A549 (cell line): ENCODE measurements at regions not wholly inside any gene's neighbourhood (a gene's known extent, or its start where the extent isn't known, plus 50 kb on each side); places are given as distances from the start of the nearest gene placed in this dataset.

ENCODE experiments used
- BHLHE40 ChIP-seq: IDR thresholded peaks from 2 replicates; pipeline ENCODE4 v1.6.1; 2012; ENCODE audit warnings: low read depth, low read length, inconsistent platforms
- CHD2 ChIP-seq: fragments of 150-350 bp; IDR thresholded peaks from 2 replicates; pipeline ENCODE4 v1.6.1; 2014; ENCODE audit warnings: low read length; ENCODE audit not compliant: partially characterized antibody
- FOSL2 ChIP-seq, 2 experiments: fragments of 450-650 bp in 1 of 2; fragments of >200 bp in 1 of 2; sonication (Bioruptor Twin) in 1 of 2; formaldehyde crosslinking; IDR thresholded peaks; 2 replicates each; pipeline versions ENCODE4 v1.5.0 to v1.6.1; 2016 to 2020; ENCODE audit warnings: mild to moderate bottlenecking in 1 of 2, moderate library complexity in 1 of 2
- RAD21 ChIP-seq, 2 experiments: fragments of >200 bp in 1 of 2; sonication (Bioruptor Twin) in 1 of 2; formaldehyde crosslinking in 1 of 2; IDR thresholded peaks in 1 of 2; conservative IDR thresholded peaks in 1 of 2; 2 replicates in 1 of 2; 3 replicates in 1 of 2; pipeline ENCODE4 v1.6.1; 2012 to 2018; ENCODE audit warnings: inconsistent platforms in 1 of 2
- RARB ChIP-seq: fragments of 250-450 bp; sonication (Bioruptor Pico); IDR thresholded peaks from 2 replicates; pipeline ENCODE4 v1.8.0; 2021; ENCODE audit warnings: mild to moderate bottlenecking, moderate library complexity
- SMC3 ChIP-seq: fragments of >200 bp; sonication (Bioruptor Twin); formaldehyde crosslinking; IDR thresholded peaks from 3 replicates; pipeline ENCODE4 v1.6.1; 2018; ENCODE audit warnings: inconsistent platforms
- TF ChIP-seq, protein P1 (sequence below): IDR thresholded peaks from 2 replicates; pipeline ENCODE4 v1.6.1; 2012
- TF ChIP-seq, protein P2 (sequence below): IDR thresholded peaks from 2 replicates; pipeline ENCODE4 v1.6.1; 2012
- TF ChIP-seq, protein P3 (sequence below): fragments of >200 bp; sonication (Bioruptor Twin); formaldehyde crosslinking; IDR thresholded peaks from 3 replicates; pipeline ENCODE4 v1.5.1; 2016

DNA sequence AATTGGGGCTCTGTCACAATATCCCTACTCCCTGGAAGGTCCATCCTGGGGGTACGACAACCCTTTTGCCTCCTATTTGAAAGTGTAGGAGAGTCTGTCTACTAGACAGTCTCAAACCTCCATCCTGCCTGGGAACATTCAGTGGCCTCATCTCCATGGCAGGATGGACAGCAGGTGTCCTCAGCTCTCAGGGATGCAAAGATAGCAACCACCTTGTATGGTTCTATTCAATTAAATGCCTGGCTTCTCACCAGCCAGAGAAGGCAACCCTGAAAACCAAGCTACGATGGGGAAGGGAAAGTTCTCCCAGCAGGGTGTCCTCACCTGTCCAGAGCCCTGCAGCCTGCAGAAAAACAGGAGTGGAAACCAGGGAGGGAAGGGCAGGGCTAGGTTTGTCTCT lies 164.9 kb downstream of the MIAT start:
- no peak for TF ChIP-seq CHD2
- TF ChIP-seq, protein P1, sequence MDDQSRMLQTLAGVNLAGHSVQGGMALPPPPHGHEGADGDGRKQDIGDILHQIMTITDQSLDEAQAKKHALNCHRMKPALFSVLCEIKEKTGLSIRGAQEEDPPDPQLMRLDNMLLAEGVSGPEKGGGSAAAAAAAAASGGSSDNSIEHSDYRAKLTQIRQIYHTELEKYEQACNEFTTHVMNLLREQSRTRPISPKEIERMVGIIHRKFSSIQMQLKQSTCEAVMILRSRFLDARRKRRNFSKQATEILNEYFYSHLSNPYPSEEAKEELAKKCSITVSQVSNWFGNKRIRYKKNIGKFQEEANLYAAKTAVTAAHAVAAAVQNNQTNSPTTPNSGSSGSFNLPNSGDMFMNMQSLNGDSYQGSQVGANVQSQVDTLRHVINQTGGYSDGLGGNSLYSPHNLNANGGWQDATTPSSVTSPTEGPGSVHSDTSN, result no peak
- TF ChIP-seq SMC3, result peak; percentile 28; the same call in 1 of the 3 replicates
- TF ChIP-seq, protein P2, sequence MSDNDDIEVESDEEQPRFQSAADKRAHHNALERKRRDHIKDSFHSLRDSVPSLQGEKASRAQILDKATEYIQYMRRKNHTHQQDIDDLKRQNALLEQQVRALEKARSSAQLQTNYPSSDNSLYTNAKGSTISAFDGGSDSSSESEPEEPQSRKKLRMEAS, result no peak
- TF ChIP-seq RARB (CRISPR knock-in tag), result no peak
- TF ChIP-seq, protein P3, sequence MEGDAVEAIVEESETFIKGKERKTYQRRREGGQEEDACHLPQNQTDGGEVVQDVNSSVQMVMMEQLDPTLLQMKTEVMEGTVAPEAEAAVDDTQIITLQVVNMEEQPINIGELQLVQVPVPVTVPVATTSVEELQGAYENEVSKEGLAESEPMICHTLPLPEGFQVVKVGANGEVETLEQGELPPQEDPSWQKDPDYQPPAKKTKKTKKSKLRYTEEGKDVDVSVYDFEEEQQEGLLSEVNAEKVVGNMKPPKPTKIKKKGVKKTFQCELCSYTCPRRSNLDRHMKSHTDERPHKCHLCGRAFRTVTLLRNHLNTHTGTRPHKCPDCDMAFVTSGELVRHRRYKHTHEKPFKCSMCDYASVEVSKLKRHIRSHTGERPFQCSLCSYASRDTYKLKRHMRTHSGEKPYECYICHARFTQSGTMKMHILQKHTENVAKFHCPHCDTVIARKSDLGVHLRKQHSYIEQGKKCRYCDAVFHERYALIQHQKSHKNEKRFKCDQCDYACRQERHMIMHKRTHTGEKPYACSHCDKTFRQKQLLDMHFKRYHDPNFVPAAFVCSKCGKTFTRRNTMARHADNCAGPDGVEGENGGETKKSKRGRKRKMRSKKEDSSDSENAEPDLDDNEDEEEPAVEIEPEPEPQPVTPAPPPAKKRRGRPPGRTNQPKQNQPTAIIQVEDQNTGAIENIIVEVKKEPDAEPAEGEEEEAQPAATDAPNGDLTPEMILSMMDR, result peak; percentile 16; the same call in 1 of the 3 replicates
- no peak for TF ChIP-seq FOSL2 (IDR thresholded peaks at IDR 0.05)
- no peak for TF ChIP-seq FOSL2 (CRISPR knock-in tag; IDR thresholded peaks at IDR 0.05)
- peak; percentile 26 to 43; a peak in 3 of 5 replicates for TF ChIP-seq RAD21 (conservative IDR thresholded peaks at IDR 0.05 in 1 of 2, IDR thresholded peaks at IDR 0.05 in 1 of 2)
- no peak for TF ChIP-seq BHLHE40
